ENCODE measurements at regions not wholly inside any gene's neighbourhood (a gene's known extent, or its start where the extent isn't known, plus 50 kb on each side); places are given as distances from the start of the nearest gene placed in this dataset.

DNA sequence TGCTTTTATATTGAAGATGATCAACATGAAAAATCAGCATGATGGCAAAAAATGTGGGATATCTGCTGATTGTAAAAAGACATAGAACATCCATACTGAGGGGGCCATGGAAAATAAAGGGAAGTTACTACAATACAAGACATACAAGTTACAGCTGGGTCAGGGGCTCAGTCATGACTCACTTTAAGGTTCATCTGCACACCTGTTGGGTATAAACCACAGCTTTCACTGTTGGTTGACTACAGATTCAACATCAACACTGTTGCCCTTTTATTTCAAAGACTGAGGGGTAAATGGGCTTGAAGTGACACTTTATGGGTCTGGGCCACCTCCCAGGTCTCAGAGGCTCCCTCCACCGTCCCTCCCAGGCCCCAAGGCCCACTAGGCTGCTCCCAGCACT lies 98.1 kb upstream of the IRS2 start:
- no peak for TF ChIP-seq CTCF (IDR thresholded peaks at IDR 0.05; ENCODE audit: low read depth, low read length)
- no peak for DNase-seq (ENCODE audit: extremely low read depth, low read depth)

DNA sequence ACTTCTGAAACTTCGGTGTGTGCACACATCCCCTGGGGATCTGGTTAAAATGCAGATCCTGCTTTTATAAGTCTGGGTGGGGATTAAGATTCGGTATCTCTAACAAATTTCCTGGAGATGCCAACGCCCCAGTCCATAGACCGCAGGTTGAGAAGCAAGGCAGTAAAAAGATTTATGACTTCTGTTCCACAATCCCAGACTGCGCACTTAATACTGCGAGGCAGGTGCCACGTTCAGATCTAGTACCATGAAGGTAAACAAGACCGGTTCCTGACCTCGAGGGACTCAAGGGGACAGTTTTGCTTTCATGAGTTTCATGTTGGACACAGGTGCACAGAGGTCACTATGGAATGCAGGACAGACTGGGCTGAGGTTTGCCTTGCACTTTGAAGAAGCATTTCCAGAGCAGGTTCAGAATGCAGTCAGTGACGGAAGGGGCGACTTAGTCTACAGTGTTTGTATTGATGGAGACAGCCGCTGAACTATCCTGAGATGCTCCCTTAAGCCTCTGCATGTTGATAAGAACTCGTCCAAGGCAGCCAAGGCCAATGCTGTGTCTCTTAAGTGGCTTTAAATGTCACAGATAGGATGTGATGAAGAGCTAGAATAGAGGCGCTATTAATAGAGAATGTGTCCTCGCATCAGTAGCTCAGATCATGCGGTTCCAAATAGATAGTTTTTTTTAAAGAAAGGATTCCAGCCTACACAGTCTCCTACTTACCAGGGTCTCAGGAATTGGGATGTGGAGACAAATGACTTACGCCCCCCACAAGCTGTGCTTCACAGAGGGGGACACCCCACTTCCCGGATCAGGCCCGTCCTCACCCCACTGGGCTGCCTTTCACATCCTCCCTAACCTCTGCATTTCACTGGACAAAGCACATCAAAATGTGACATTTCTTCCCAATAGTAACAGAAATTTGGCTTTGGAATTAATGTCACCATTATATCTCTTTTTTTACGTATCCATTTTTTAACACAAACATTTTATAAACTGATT lies 97.1 kb upstream of the IRS2 start:
- TF ChIP-seq CTCF (IDR thresholded peaks at IDR 0.05; ENCODE audit: low read depth, low read length): no peak
- no peak for DNase-seq (ENCODE audit: extremely low read depth, low read depth)

DNA sequence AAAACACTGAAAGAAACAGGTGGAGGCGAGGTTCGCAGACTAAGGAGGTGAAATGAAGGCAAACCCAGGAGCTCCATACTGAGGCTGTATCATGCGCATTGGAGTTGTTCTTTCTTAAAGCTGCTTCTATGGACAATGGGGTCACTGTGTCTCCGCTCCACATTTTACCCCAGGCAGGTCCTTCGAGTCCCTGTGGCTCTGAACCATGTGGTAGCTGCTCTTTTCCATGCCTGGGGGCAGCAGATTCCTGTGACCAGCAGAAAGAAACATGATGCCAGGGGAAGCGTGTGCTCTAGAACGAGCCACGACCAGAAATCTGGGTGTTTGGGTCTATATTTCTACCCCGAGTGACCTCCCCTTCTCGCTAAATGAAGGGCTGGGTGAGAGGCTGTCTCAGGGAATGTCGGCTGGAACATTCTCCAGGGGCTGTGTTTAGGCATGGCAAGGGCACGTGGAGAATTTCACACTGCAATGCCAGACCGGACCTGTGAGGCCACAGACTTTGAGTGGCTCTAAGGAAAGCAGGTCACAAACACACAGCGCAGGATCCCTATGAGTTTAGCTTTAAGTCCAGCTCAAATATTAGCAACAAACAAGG lies 95.7 kb upstream of the IRS2 start:
- no peak for TF ChIP-seq CTCF (IDR thresholded peaks at IDR 0.05; ENCODE audit: low read depth, low read length)
- no peak for DNase-seq (ENCODE audit: extremely low read depth, low read depth)

DNA sequence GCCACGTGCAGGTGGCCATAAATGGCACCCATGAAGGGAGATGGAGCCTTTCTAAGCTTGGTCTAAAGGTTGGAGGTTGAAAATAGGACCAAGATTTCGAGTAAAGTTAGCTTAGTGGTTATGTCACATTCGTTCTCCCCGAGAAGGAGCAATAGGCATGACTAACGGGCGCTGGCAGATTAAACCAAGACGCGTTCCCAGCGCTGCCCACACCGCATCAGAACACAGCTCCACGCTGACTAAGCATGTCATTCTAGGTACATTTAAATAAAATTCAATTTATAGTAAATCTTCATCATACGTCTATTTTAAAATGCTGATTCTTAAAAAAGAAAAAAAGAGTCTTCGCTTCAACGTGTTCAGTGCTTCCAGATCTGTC lies 95.0 kb upstream of the IRS2 start:
- no peak for DNase-seq (ENCODE audit: extremely low read depth, low read depth)

GRCh38 chr13:109880371-109881346 lies 94.3 kb upstream of the IRS2 start:
- TF ChIP-seq CTCF (IDR thresholded peaks at IDR 0.05; ENCODE audit: low read depth, low read length): no peak

More for the DNA sequence above, 95.0 kb upstream of the IRS2 start:
- no peak for TF ChIP-seq CTCF (IDR thresholded peaks at IDR 0.05; ENCODE audit: low read depth, low read length)

DNA sequence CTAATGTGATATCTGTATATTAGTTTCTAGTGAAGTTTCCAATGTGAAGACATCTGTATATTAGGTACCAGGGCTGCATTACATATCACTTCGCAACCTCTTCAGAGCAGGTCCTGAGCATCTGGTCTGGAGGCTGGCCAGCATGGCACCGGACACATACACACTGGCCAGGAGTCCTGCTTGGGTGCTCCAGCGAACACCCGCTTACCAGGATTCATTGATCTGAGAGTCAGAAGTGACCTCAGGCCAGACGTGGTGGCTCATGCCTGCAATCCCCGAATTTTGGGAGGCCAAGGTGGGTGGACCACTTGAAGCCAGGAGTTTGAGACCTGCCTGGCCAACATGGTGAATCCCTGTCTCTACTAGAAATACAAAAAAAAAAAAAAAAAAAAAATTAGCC lies 93.0 kb upstream of the IRS2 start:
- no peak for TF ChIP-seq CTCF (IDR thresholded peaks at IDR 0.05; ENCODE audit: low read depth, low read length)
- DNase-seq (ENCODE audit: extremely low read depth, low read depth): no peak

More at GRCh38 chr13:109880371-109881346, 94.3 kb upstream of the IRS2 start:
- DNase-seq (ENCODE audit: extremely low read depth, low read depth): no peak
